Upper lobe of left lung (tissue), 6 donors: ENCODE measurements at regions not wholly inside any gene's neighbourhood (a gene's known extent, or its start where the extent isn't known, plus 50 kb on each side); places are given as distances from the start of the nearest gene placed in this dataset.

Source experiments
- ATAC-seq, 2 donors: fragments of 200-7000 bp; cut with Tn5 transposase; one replicate each; pipeline ENCODE4 v1.9.1; 2022; ENCODE audit warnings: mild to moderate bottlenecking in 2 of 2, moderate library complexity in 2 of 2; ENCODE audit not compliant: low FRiP score in 2 of 2
- DNase-seq, 2 donors: peaks; one replicate each; pipeline ENCODE4 v3.0.0-alpha.2; 2019 to 2020
- H3K27ac ChIP-seq, 4 donors: fragments of 200-600 bp; sonication (generic); one replicate each; pipeline ENCODE4 v1.5.1; 2016 to 2019
- H3K27me3 ChIP-seq, 4 donors: fragments of 200-600 bp; sonication (generic); one replicate each; pipeline ENCODE4 v1.5.1; 2017 to 2019
- H3K36me3 ChIP-seq, 4 donors: fragments of 200-600 bp; sonication (generic); one replicate each; pipeline ENCODE4 v1.5.1; 2016 to 2019
- H3K4me1 ChIP-seq, 4 donors: fragments of 200-600 bp; sonication (generic); one replicate each; pipeline ENCODE4 v1.5.1; 2018 to 2019
- H3K4me3 ChIP-seq, 4 donors: fragments of 200-600 bp; sonication (generic); one replicate each; pipeline ENCODE4 v1.5.1; 2017 to 2019; ENCODE audit warnings: mild to moderate bottlenecking in 2 of 4, moderate library complexity in 1 of 4
- H3K9me3 ChIP-seq, 4 donors: fragments of 200-600 bp; sonication (generic); one replicate each; pipeline ENCODE4 v1.5.1; 2018 to 2019
- EP300 ChIP-seq, 4 donors: sonication (generic); formaldehyde crosslinking; IDR thresholded peaks; one replicate each; pipeline ENCODE4 v1.5.1; 2017; ENCODE audit warnings: antibody characterized with exemption in 4 of 4, control low read depth in 2 of 4
- POLR2A ChIP-seq, 4 donors: fragments of 450-650 bp; IDR thresholded peaks; one replicate each; pipeline ENCODE4 v1.5.1; 2016 to 2017; ENCODE audit warnings: antibody characterized with exemption in 4 of 4, mild to moderate bottlenecking in 2 of 4
- POLR2AphosphoS5 ChIP-seq, 2 donors: sonication (generic); formaldehyde crosslinking; IDR thresholded peaks; one replicate each; pipeline ENCODE4 v1.5.1; 2017; ENCODE audit warnings: antibody characterized with exemption in 2 of 2
- WGBS, 2 donors: methylation state at CpG; one replicate each; pipeline ENCODE4 v1.1.5; 2017 to 2018; 5-methylcytosine and 5-hydroxymethylcytosine counted together
- TF ChIP-seq, protein P1 (sequence below), 6 experiments: fragments of 450-650 bp in 4 of 6; fragments of 200-600 bp in 2 of 6; sonication (generic) in 2 of 6; IDR thresholded peaks; one replicate each; pipeline ENCODE4 v1.5.1; 2016 to 2019; ENCODE audit warnings: antibody characterized with exemption in 6 of 6
- donor health status: DM: no; HTN: no; CAD: no; lungs with moderate emphysema.
- donor health status: DM: no; HTN: yes; CAD: no; lungs with severe emphysema.

DNA sequence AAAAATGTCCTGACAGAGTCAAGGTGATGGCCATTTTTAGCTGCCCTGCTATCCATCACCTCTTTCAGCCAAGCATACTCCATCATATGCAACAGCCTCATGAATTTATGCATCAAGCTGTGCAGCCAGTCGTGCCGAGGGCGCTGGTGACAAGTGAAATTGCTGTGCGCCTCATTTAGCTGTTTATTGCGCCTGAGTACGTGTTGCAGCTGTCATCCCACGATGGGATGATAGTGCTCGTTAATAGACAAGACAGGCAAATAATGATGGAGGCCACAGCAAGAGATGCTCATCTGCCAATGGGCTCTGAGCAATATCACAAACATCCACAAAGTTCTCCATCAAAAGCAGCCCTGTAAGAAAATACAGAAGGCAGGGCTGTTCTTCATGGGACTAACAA lies 562.3 kb upstream of the POU3F2 start:
- DNase-seq (no peak), ATAC-seq (no peak)
- Histone ChIP-seq H3K9me3 (no peaks in the 10 kb centered on the region), H3K27ac (no peak overlapping the region), H3K36me3 (no peaks in the 10 kb centered on the region), H3K4me3 (no peak overlapping the region), H3K27me3 (no peaks in the 10 kb centered on the region), H3K4me1 (no peaks in the 10 kb centered on the region)
- WGBS, 2 donors: 80 to 88% methylated on average over 8 of the region's 8 CpGs
- TF ChIP-seq EP300 (IDR thresholded peaks at IDR 0.05): no peak
- no peak for TF ChIP-seq POLR2AphosphoS5 (IDR thresholded peaks at IDR 0.05)
- TF ChIP-seq, protein P1, sequence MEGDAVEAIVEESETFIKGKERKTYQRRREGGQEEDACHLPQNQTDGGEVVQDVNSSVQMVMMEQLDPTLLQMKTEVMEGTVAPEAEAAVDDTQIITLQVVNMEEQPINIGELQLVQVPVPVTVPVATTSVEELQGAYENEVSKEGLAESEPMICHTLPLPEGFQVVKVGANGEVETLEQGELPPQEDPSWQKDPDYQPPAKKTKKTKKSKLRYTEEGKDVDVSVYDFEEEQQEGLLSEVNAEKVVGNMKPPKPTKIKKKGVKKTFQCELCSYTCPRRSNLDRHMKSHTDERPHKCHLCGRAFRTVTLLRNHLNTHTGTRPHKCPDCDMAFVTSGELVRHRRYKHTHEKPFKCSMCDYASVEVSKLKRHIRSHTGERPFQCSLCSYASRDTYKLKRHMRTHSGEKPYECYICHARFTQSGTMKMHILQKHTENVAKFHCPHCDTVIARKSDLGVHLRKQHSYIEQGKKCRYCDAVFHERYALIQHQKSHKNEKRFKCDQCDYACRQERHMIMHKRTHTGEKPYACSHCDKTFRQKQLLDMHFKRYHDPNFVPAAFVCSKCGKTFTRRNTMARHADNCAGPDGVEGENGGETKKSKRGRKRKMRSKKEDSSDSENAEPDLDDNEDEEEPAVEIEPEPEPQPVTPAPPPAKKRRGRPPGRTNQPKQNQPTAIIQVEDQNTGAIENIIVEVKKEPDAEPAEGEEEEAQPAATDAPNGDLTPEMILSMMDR (IDR thresholded peaks at IDR 0.05): no peak
- TF ChIP-seq POLR2A (IDR thresholded peaks at IDR 0.05): no peak

- ATAC-seq (no peak), DNase-seq (no peak)
- 38 to 48% methylated on average over 2 of the region's 2 CpGs for WGBS, 2 donors
- TF ChIP-seq, protein P1 (IDR thresholded peaks at IDR 0.05): no peak
- TF ChIP-seq POLR2AphosphoS5 (IDR thresholded peaks at IDR 0.05) (no peak), POLR2A (IDR thresholded peaks at IDR 0.05) (no peak), EP300 (IDR thresholded peaks at IDR 0.05) (no peak)
- no peaks in the 10 kb centered on the region for H3K36me3 ChIP-seq
- no peaks in the 10 kb centered on the region for H3K9me3 ChIP-seq
- H3K27ac ChIP-seq: no peak overlapping the region
- H3K4me3 ChIP-seq: no peak overlapping the region
- no peaks in the 10 kb centered on the region for H3K4me1 ChIP-seq
- no peaks in the 10 kb centered on the region for H3K27me3 ChIP-seq
Measured at GRCh38 chr6:98274691-98275090, 559.7 kb upstream of the POU3F2 start.

DNA sequence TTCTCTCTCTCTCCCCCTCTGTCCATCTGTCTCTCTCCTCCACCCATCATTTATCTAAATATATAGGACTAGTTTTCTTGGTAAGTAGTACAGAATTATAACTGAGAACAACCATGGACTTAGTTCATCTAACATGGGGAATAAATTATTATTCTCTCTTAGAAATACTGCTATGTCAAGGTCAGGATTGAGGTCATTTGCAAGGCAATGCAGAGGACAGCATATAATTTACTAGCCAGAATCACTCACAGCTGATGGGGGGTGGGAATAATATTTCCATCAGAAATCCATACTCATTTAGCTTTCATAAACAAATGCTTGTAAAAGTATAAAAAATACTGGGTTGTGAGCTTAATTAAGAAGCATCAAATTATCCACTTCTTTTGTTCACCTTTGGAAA lies 553.9 kb upstream of the POU3F2 start:
- no peak for TF ChIP-seq POLR2AphosphoS5 (IDR thresholded peaks at IDR 0.05)
- TF ChIP-seq, protein P1 (IDR thresholded peaks at IDR 0.05): no peak
- no peak for TF ChIP-seq POLR2A (IDR thresholded peaks at IDR 0.05)
- no peak for TF ChIP-seq EP300 (IDR thresholded peaks at IDR 0.05)
- Histone ChIP-seq H3K27me3 (no peaks in the 10 kb centered on the region), H3K4me3 (no peak overlapping the region), H3K4me1 (no peaks in the 10 kb centered on the region), H3K9me3 (no peaks in the 10 kb centered on the region), H3K36me3 (no peaks in the 10 kb centered on the region), H3K27ac (no peak overlapping the region)
- ATAC-seq: no peak
- no peak for DNase-seq

- ATAC-seq (no peak), DNase-seq (no peak)
- H3K27me3 ChIP-seq: no peaks in the 10 kb centered on the region
- H3K9me3 ChIP-seq: no peaks in the 10 kb centered on the region
- H3K4me1 ChIP-seq: no peaks in the 10 kb centered on the region
- TF ChIP-seq POLR2A (IDR thresholded peaks at IDR 0.05) (no peak), POLR2AphosphoS5 (IDR thresholded peaks at IDR 0.05) (no peak), EP300 (IDR thresholded peaks at IDR 0.05) (no peak)
- TF ChIP-seq, protein P1 (IDR thresholded peaks at IDR 0.05): no peak
- H3K27ac ChIP-seq: no peak overlapping the region
- no peak overlapping the region for H3K4me3 ChIP-seq
- H3K36me3 ChIP-seq: no peaks in the 10 kb centered on the region
- WGBS, 2 donors: 90 to 92% methylated on average over 3 of the region's 3 CpGs
Measured at GRCh38 chr6:98286620-98287019, 547.8 kb upstream of the POU3F2 start.

- ATAC-seq (no peak), DNase-seq (no peak)
- Histone ChIP-seq H3K27ac (no peak overlapping the region), H3K36me3 (no peaks in the 10 kb centered on the region), H3K9me3 (no peaks in the 10 kb centered on the region), H3K4me1 (no peaks in the 10 kb centered on the region), H3K4me3 (no peak overlapping the region), H3K27me3 (no peaks in the 10 kb centered on the region)
- 80 to 82% methylated on average over 3 of the region's 3 CpGs for WGBS, 2 donors
- no peak for TF ChIP-seq POLR2A (IDR thresholded peaks at IDR 0.05)
- no peak for TF ChIP-seq POLR2AphosphoS5 (IDR thresholded peaks at IDR 0.05)
- TF ChIP-seq, protein P1 (IDR thresholded peaks at IDR 0.05): no peak
- no peak for TF ChIP-seq EP300 (IDR thresholded peaks at IDR 0.05)
Measured at GRCh38 chr6:98287876-98288275, 546.5 kb upstream of the POU3F2 start.
